Liver (tissue), 8 donors: ENCODE measurements at regions not wholly inside any gene's neighbourhood (a gene's known extent, or its start where the extent isn't known, plus 50 kb on each side); places are given as distances from the start of the nearest gene placed in this dataset.

Source experiments
- DNase-seq: peaks from one replicate; pipeline ENCODE4 v3.0.0-alpha.2; 2017; ENCODE audit warnings: low spot score
- H3K27ac ChIP-seq, 2 donors: one replicate each; pipeline ENCODE4 v1.7.0; 2013; ENCODE audit warnings: inconsistent platforms in 2 of 2, low read length in 2 of 2, control low read depth in 1 of 2, low read depth in 1 of 2, mild to moderate bottlenecking in 1 of 2
- H3K27me3 ChIP-seq, 4 donors: one replicate each; pipeline versions ENCODE4 v1.6.1 to v1.7.0; 2013; ENCODE audit warnings: low read length in 3 of 4, inconsistent platforms in 1 of 4, mild to moderate bottlenecking in 1 of 4, moderate library complexity in 1 of 4; ENCODE audit not compliant: control insufficient read depth in 4 of 4, insufficient read depth in 4 of 4
- H3K36me3 ChIP-seq, 4 donors: one replicate each; pipeline versions ENCODE4 v1.6.1 to v1.7.0; 2013; ENCODE audit warnings: low read length in 3 of 4, mild to moderate bottlenecking in 3 of 4, low read depth in 1 of 4, moderate library complexity in 1 of 4; ENCODE audit not compliant: control insufficient read depth in 4 of 4, insufficient read depth in 3 of 4
- H3K4me1 ChIP-seq, 4 donors: one replicate each; pipeline versions ENCODE4 v1.6.1 to v1.7.0; 2013; ENCODE audit warnings: low read length in 3 of 4, mild to moderate bottlenecking in 3 of 4, moderate library complexity in 1 of 4; ENCODE audit not compliant: control insufficient read depth in 4 of 4, insufficient read depth in 4 of 4
- H3K4me3 ChIP-seq, 3 donors: one replicate each; pipeline versions ENCODE4 v1.6.1 to v1.7.0; 2013; ENCODE audit warnings: low read length in 3 of 3, control low read depth in 1 of 3, low read depth in 1 of 3, mild to moderate bottlenecking in 1 of 3
- H3K9ac ChIP-seq, 2 donors: one replicate each; pipeline ENCODE4 v1.7.0; 2013; ENCODE audit warnings: low read length in 2 of 2, mild to moderate bottlenecking in 2 of 2, moderate library complexity in 2 of 2, control low read depth in 1 of 2, low read depth in 1 of 2
- H3K9me3 ChIP-seq, 4 donors: one replicate each; pipeline versions ENCODE4 v1.6.1 to v1.7.0; 2013; ENCODE audit warnings: low read length in 3 of 4; ENCODE audit not compliant: control insufficient read depth in 4 of 4
- ATF3 ChIP-seq: IDR thresholded peaks from 2 replicates; pipeline ENCODE4 v1.6.1; 2016; ENCODE audit warnings: antibody characterized with exemption
- CTCF ChIP-seq: fragments of 150-350 bp; IDR thresholded peaks from 2 replicates; pipeline ENCODE4 v1.5.1; 2017; ENCODE audit warnings: improper control_type of control experiment, low read depth, low read length; ENCODE audit not compliant: missing input control
- EGR1 ChIP-seq, 2 donors: IDR thresholded peaks; 2 replicates each; pipeline ENCODE4 v1.6.1; 2016 to 2018; ENCODE audit warnings: antibody characterized with exemption in 2 of 2, low read depth in 2 of 2
- FOXA1 ChIP-seq: IDR thresholded peaks from 2 replicates; pipeline ENCODE4 v1.6.1; 2016; ENCODE audit warnings: antibody characterized with exemption
- FOXA2 ChIP-seq: IDR thresholded peaks from 2 replicates; pipeline ENCODE4 v1.6.1; 2016; ENCODE audit warnings: antibody characterized with exemption
- GABPA ChIP-seq, 2 donors: IDR thresholded peaks in 1 of 2; conservative IDR thresholded peaks in 1 of 2; 2 replicates each; pipeline ENCODE4 v1.6.1; 2016; ENCODE audit warnings: antibody characterized with exemption in 2 of 2, mild to moderate bottlenecking in 1 of 2, moderate library complexity in 1 of 2
- HNF4A ChIP-seq, 2 donors: conservative IDR thresholded peaks; 2 replicates each; pipeline ENCODE4 v1.6.1; 2016; ENCODE audit warnings: antibody characterized with exemption in 2 of 2, mild to moderate bottlenecking in 2 of 2
- HNF4G ChIP-seq: IDR thresholded peaks from 2 replicates; pipeline ENCODE4 v1.6.1; 2016; ENCODE audit warnings: antibody characterized with exemption
- JUND ChIP-seq, 2 donors: IDR thresholded peaks; 2 replicates each; pipeline ENCODE4 v1.6.1; 2016; ENCODE audit warnings: antibody characterized with exemption in 2 of 2
- NR2F2 ChIP-seq: IDR thresholded peaks from 2 replicates; pipeline ENCODE4 v1.6.1; 2016; ENCODE audit warnings: antibody characterized with exemption
- RAD21 ChIP-seq, 2 donors: IDR thresholded peaks; 2 replicates each; pipeline ENCODE4 v1.6.1; 2016; ENCODE audit warnings: antibody characterized with exemption in 2 of 2, mild to moderate bottlenecking in 2 of 2
- REST ChIP-seq: IDR thresholded peaks from 2 replicates; pipeline ENCODE4 v1.6.1; 2016; ENCODE audit warnings: antibody characterized with exemption, mild to moderate bottlenecking
- RXRA ChIP-seq, 2 donors: IDR thresholded peaks; 2 replicates each; pipeline ENCODE4 v1.6.1; 2017 to 2018; ENCODE audit warnings: antibody characterized with exemption in 2 of 2, mild to moderate bottlenecking in 1 of 2
- SP1 ChIP-seq: IDR thresholded peaks from 2 replicates; pipeline ENCODE4 v1.6.1; 2018; ENCODE audit warnings: antibody characterized with exemption, mild to moderate bottlenecking
- TAF1 ChIP-seq: conservative IDR thresholded peaks from 2 replicates; pipeline ENCODE4 v1.6.1; 2016; ENCODE audit warnings: antibody characterized with exemption, mild to moderate bottlenecking
- YY1 ChIP-seq: IDR thresholded peaks from 2 replicates; pipeline ENCODE4 v1.6.1; 2016; ENCODE audit warnings: antibody characterized with exemption, mild to moderate bottlenecking
- WGBS: extraction: QIAGEN DNeasy Blood & Tissue Kit; methylation state at CpG from one replicate; pipeline ENCODE4 v1.1.7; 2013; 5-methylcytosine and 5-hydroxymethylcytosine counted together
- TF ChIP-seq, protein P1 (sequence below): IDR thresholded peaks from 2 replicates; pipeline ENCODE4 v1.6.1; 2016; ENCODE audit warnings: antibody characterized with exemption
- donor health status: healthy.
- donor health status: healthy.
- donor health status: healthy.
- donor health status: healthy.
- donor health status: healthy.

GRCh38 chr10:84029840-84030239, 109.5 kb upstream of the GHITM start (continued):
- TF ChIP-seq CTCF, result no peak

- no peaks in the 10 kb centered on the region for H3K36me3 ChIP-seq
- DNase-seq, result no peak
- no peak overlapping the region for H3K27ac ChIP-seq
- H3K9me3 ChIP-seq, result peaks cover 0 to 7% (median 0%) of the 10 kb centered on the region in 4 donors
- TF ChIP-seq EGR1 (IDR thresholded peaks at IDR 0.05; ENCODE audit: low read depth in 2 of 2), result no peak
- TF ChIP-seq REST, result no peak
- H3K4me3 ChIP-seq, result no peak overlapping the region
- 64% methylated on average over 2 of the region's 2 CpGs for WGBS
- H3K27me3 ChIP-seq, result peaks cover 0 to 2% (median 0%) of the 10 kb centered on the region in 4 donors
- H3K9ac ChIP-seq, result no peak overlapping the region
- no peaks in the 10 kb centered on the region for H3K4me1 ChIP-seq
Measured at GRCh38 chr10:84038035-84038434, 101.3 kb upstream of the GHITM start.

- H3K4me1 ChIP-seq, result no peaks in the 10 kb centered on the region
- 67% methylated on average over 5 of the region's 5 CpGs for WGBS
- no peak for TF ChIP-seq FOXA1
- no peak for TF ChIP-seq HNF4G
- TF ChIP-seq RAD21 (IDR thresholded peaks at IDR 0.05), result no peak
- TF ChIP-seq HNF4A (conservative IDR thresholded peaks at IDR 0.05), result no peak
- TF ChIP-seq TAF1, result no peak
- TF ChIP-seq REST, result no peak
- TF ChIP-seq SP1, result no peak
- TF ChIP-seq EGR1 (IDR thresholded peaks at IDR 0.05; ENCODE audit: low read depth in 2 of 2), result no peak
- no peak for TF ChIP-seq GABPA (IDR thresholded peaks at IDR 0.05 in 1 of 2, conservative IDR thresholded peaks at IDR 0.05 in 1 of 2)
- TF ChIP-seq RXRA (IDR thresholded peaks at IDR 0.05), result no peak
- TF ChIP-seq, protein P1, sequence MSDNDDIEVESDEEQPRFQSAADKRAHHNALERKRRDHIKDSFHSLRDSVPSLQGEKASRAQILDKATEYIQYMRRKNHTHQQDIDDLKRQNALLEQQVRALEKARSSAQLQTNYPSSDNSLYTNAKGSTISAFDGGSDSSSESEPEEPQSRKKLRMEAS, result no peak
- no peak for TF ChIP-seq JUND (IDR thresholded peaks at IDR 0.05)
- TF ChIP-seq FOXA2, result no peak
- no peak for TF ChIP-seq CTCF
- TF ChIP-seq NR2F2, result no peak
- no peak for TF ChIP-seq ATF3
- TF ChIP-seq YY1, result no peak
- no peaks in the 10 kb centered on the region for H3K36me3 ChIP-seq
- DNase-seq, result no peak
- peaks cover 0 to 2% (median 0%) of the 10 kb centered on the region in 4 donors for H3K27me3 ChIP-seq
- no peak overlapping the region for H3K27ac ChIP-seq
- no peak overlapping the region for H3K4me3 ChIP-seq
- H3K9ac ChIP-seq, result no peak overlapping the region
- H3K9me3 ChIP-seq, result peaks cover 0 to 7% (median 0%) of the 10 kb centered on the region in 4 donors
Measured at GRCh38 chr10:84039957-84040356, 99.4 kb upstream of the GHITM start.
